ENCODE measurements at regions not wholly inside any gene's neighbourhood (a gene's known extent, or its start where the extent isn't known, plus 50 kb on each side); places are given as distances from the start of the nearest gene placed in this dataset.

- 0 out of 2 replicates have a peak, but pooled peaks cover 2% of the 10 kb centered on the region for H3K9me3 ChIP-seq (ENCODE audit: control insufficient read depth, insufficient read depth, low read length)
- in situ Hi-C loops (cut with MboI; ENCODE audit: low sequenced_read_pairs) (no loop called here), intact Hi-C loops (cut with micrococcal nuclease) (no loop called here), dilution Hi-C loops (cut with HindIII; ENCODE audit: low sequenced_read_pairs, unreplicated experiment) (no loop called here)
- BruUV-seq (replicated peaks), result no TSS peak
- no peak overlapping the region for H3K4ac ChIP-seq (ENCODE audit: low read depth, low read length)
- no peak overlapping the region for H3K23ac ChIP-seq (ENCODE audit: low read depth, low read length)
- H3K9me1 ChIP-seq (ENCODE audit: insufficient read depth, low read length), result no peaks in the 10 kb centered on the region
- no peak overlapping the region for H2AK5ac ChIP-seq (ENCODE audit: low read depth, low read length)
- no peak overlapping the region for H3K18ac ChIP-seq (ENCODE audit: low read depth, low read length)
- H2AFZ ChIP-seq (replicated peaks; ENCODE audit: low read length, poor library complexity), result no peak overlapping the region
- H3K4me3 ChIP-seq (ENCODE audit: insufficient read depth, low read depth, low read length), result no peak overlapping the region
- H2BK120ac ChIP-seq (ENCODE audit: low read depth, low read length), result no peak overlapping the region
- ChIA-PET CTCF (no interaction called here), POLR2A (ENCODE audit: unreplicated experiment) (no interaction called here)
- no peak overlapping the region for H2BK20ac ChIP-seq (ENCODE audit: low read depth, low read length)
- DNase-seq, result no peak
- H4K91ac ChIP-seq (ENCODE audit: insufficient read depth, low read depth, low read length), result no peak overlapping the region
- no peaks in the 10 kb centered on the region for H3K79me1 ChIP-seq (ENCODE audit: low read depth in 1 of 2, low read length in 2 of 2)
- H3K14ac ChIP-seq (replicated peaks; ENCODE audit: low read depth, low read length), result no peak overlapping the region; the same call in 1 of the 2 replicates
- no peaks in the 10 kb centered on the region for H3K4me1 ChIP-seq (ENCODE audit: control insufficient read depth, insufficient read depth, low read length)
- no peaks in the 10 kb centered on the region for H3K27me3 ChIP-seq (ENCODE audit: control insufficient read depth, insufficient read depth, low read length)
- H4K20me1 ChIP-seq (ENCODE audit: insufficient read depth, low read length), result no peaks in the 10 kb centered on the region
- no peak overlapping the region for H4K5ac ChIP-seq (ENCODE audit: low read depth, low read length)
- no peak overlapping the region for H3K4me2 ChIP-seq (ENCODE audit: low read depth, low read length)
- H3K27ac ChIP-seq (ENCODE audit: insufficient read depth, low read length), result no peak overlapping the region
- H2BK15ac ChIP-seq (ENCODE audit: low read depth, low read length), result no peak overlapping the region
- H2BK5ac ChIP-seq (ENCODE audit: low read depth, low read length, poor library complexity, severe bottlenecking), result no peak overlapping the region
- ATAC-seq (ENCODE audit: low read depth), result no peak
- H3K56ac ChIP-seq (ENCODE audit: extremely low read depth, insufficient read depth, low read length), result no peak overlapping the region
- whole genome bisulfite sequencing, 2 experiments (ENCODE audit: extremely low coverage in 2 of 2, insufficient read length in 1 of 2), result no CpG with 5 or more reads among the region's 3 CpGs
- no peak overlapping the region for H3K9ac ChIP-seq (ENCODE audit: low read depth, low read length)
- peak overlapping the region; percentile 16 for H2AK9ac ChIP-seq (replicated peaks; ENCODE audit: low read depth, low read length, poor library complexity)
- TF ChIP-seq RCOR1 (IDR thresholded peaks at IDR 0.05; ENCODE audit: insufficient replicate concordance, low read length), result no peak
- TF ChIP-seq RFX5 (IDR thresholded peaks at IDR 0.05; ENCODE audit: low read depth, low read length), result no peak
- TF ChIP-seq CEBPB (IDR thresholded peaks at IDR 0.05; ENCODE audit: low read depth, low read length), result no peak
- H3K36me3 ChIP-seq (ENCODE audit: control insufficient read depth, insufficient read depth, low read length), result no peaks in the 10 kb centered on the region
- H4K8ac ChIP-seq (ENCODE audit: low read depth in 2 of 2, low read length in 2 of 2), result no peak overlapping the region
Observed at GRCh38 chr2:21746499-21746898, 622.7 kb downstream of the TDRD15 start.

All from IMR-90 (cell line).